CD14-positive monocyte (primary cell): ENCODE measurements at regions not wholly inside any gene's neighbourhood (a gene's known extent, or its start where the extent isn't known, plus 50 kb on each side); places are given as distances from the start of the nearest gene placed in this dataset.

Source experiments
- DNase-seq, 3 donors: peaks; one replicate each; pipeline ENCODE4 v3.0.0-alpha.2; 2011 to 2022
- H2AFZ ChIP-seq: 2 replicates; pipeline ENCODE4 v1.6.0; 2012; ENCODE audit warnings: mild to moderate bottlenecking, low read depth, low read length, inconsistent platforms; ENCODE audit not compliant: insufficient read depth, poor library complexity, severe bottlenecking
- H3K27ac ChIP-seq, 2 donors: 1 replicate in 1 of 2; 2 replicates in 1 of 2; pipeline ENCODE4 v1.5.1; 2012 to 2013; ENCODE audit warnings: low read length in 2 of 2, control low read depth in 1 of 2, inconsistent platforms in 1 of 2, low read depth in 1 of 2, mild to moderate bottlenecking in 1 of 2
- H3K27me3 ChIP-seq, 2 donors: one replicate each; pipeline versions ENCODE4 v1.6.0 to v1.6.1; 2011 to 2013; ENCODE audit warnings: low read length in 2 of 2; ENCODE audit not compliant: control insufficient read depth in 2 of 2, insufficient read depth in 2 of 2
- H3K36me3 ChIP-seq, 2 donors: replicated peaks in 1 of 2; 1 replicate in 1 of 2; 2 replicates in 1 of 2; pipeline versions ENCODE4 v1.5.1 to v1.6.1; 2012 to 2013; ENCODE audit warnings: low read length in 2 of 2, control low read depth in 1 of 2, inconsistent platforms in 1 of 2, mild to moderate bottlenecking in 1 of 2; ENCODE audit not compliant: insufficient read depth in 2 of 2, control insufficient read depth in 1 of 2
- H3K4me1 ChIP-seq, 2 donors: 1 replicate in 1 of 2; 2 replicates in 1 of 2; pipeline versions ENCODE4 v1.5.1 to v1.6.1; 2012 to 2013; ENCODE audit warnings: low read length in 2 of 2, control low read depth in 1 of 2, inconsistent platforms in 1 of 2, mild to moderate bottlenecking in 1 of 2, moderate library complexity in 1 of 2; ENCODE audit not compliant: insufficient read depth in 2 of 2, control insufficient read depth in 1 of 2
- H3K4me2 ChIP-seq: replicated peaks from 2 replicates; pipeline ENCODE3; 2012; ENCODE audit warnings: low read length, moderate library complexity, mild to moderate bottlenecking; ENCODE audit not compliant: poor library complexity, severe bottlenecking; ENCODE audit errors: extremely low read depth
- H3K4me3 ChIP-seq, 3 experiments: fragments of 200-600 bp in 1 of 3; sonication (generic) in 1 of 3; replicated peaks in 1 of 3; 1 replicate in 2 of 3; 2 replicates in 1 of 3; pipeline ENCODE4 v1.5.1; 2011 to 2013; ENCODE audit warnings: low read length in 3 of 3, mild to moderate bottlenecking in 3 of 3, control low read depth in 2 of 3, low read depth in 2 of 3, inconsistent platforms in 1 of 3, moderate library complexity in 1 of 3
- H3K79me2 ChIP-seq: 2 replicates; pipeline ENCODE4 v1.6.0; 2012; ENCODE audit warnings: mild to moderate bottlenecking, control low read depth, inconsistent platforms, low read length, moderate library complexity; ENCODE audit not compliant: insufficient read depth
- H3K9ac ChIP-seq: 2 replicates; pipeline ENCODE4 v1.6.0; 2017; ENCODE audit warnings: low read length, mild to moderate bottlenecking; ENCODE audit not compliant: insufficient read depth, poor library complexity, severe bottlenecking
- H3K9me3 ChIP-seq, 2 donors: replicated peaks in 1 of 2; 1 replicate in 1 of 2; 2 replicates in 1 of 2; pipeline versions ENCODE4 v1.5.1 to v1.6.1; 2012 to 2013; ENCODE audit warnings: low read length in 2 of 2, control low read depth in 1 of 2; ENCODE audit not compliant: control insufficient read depth in 1 of 2, insufficient read depth in 1 of 2
- H4K20me1 ChIP-seq: 2 replicates; pipeline ENCODE4 v1.6.0; 2012; ENCODE audit warnings: mild to moderate bottlenecking, low read length, control low read depth, moderate library complexity; ENCODE audit not compliant: insufficient read depth
- H3K27ac Mint-ChIP-seq, 7 donors: one replicate each; pipeline ENCODE4 v1.8.0; 2020; ENCODE audit warnings: mild to moderate bottlenecking in 7 of 7, mixed read lengths in 7 of 7, moderate library complexity in 6 of 7, inconsistent platforms in 2 of 7
- H3K27me3 Mint-ChIP-seq, 3 donors: one replicate each; pipeline ENCODE4 v1.8.0; 2021 to 2022; ENCODE audit warnings: low read depth in 3 of 3, mild to moderate bottlenecking in 3 of 3, mixed read lengths in 3 of 3, moderate library complexity in 3 of 3, inconsistent platforms in 1 of 3
- H3K36me3 Mint-ChIP-seq, 2 donors: one replicate each; pipeline ENCODE4 v1.8.0; 2020; ENCODE audit warnings: mixed read lengths in 2 of 2, inconsistent platforms in 1 of 2, mild to moderate bottlenecking in 1 of 2
- H3K4me1 Mint-ChIP-seq: one replicate; pipeline ENCODE4 v1.8.0; 2020; ENCODE audit warnings: mild to moderate bottlenecking, mixed read lengths
- H3K4me3 Mint-ChIP-seq, 2 donors: one replicate each; pipeline ENCODE4 v1.8.0; 2020; ENCODE audit warnings: mild to moderate bottlenecking in 2 of 2, mixed read lengths in 2 of 2, moderate library complexity in 1 of 2
- H3K9me3 Mint-ChIP-seq, 7 donors: one replicate each; pipeline ENCODE4 v1.8.0; 2020 to 2022; ENCODE audit warnings: mixed read lengths in 7 of 7, mild to moderate bottlenecking in 6 of 7, moderate library complexity in 6 of 7, inconsistent platforms in 2 of 7
- WGBS: methylation state at CpG from one replicate; pipeline ENCODE4 v1.1.5; 2013; ENCODE audit warnings: missing lambda C conversion rate; ENCODE audit not compliant: insufficient coverage; 5-methylcytosine and 5-hydroxymethylcytosine counted together
- intact Hi-C, 2 donors: fragments of 100-400 bp; cut with micrococcal nuclease; formaldehyde crosslinking; loops; one replicate each; pipeline versions ENCODE4 v1.15.0 to v1.15.1; 2023
- TF ChIP-seq, protein P1 (sequence below): fragments of 200-600 bp; IDR thresholded peaks from one replicate; pipeline ENCODE4 v1.8.0; 2022; ENCODE audit warnings: antibody characterized with exemption, mild to moderate bottlenecking

DNA sequence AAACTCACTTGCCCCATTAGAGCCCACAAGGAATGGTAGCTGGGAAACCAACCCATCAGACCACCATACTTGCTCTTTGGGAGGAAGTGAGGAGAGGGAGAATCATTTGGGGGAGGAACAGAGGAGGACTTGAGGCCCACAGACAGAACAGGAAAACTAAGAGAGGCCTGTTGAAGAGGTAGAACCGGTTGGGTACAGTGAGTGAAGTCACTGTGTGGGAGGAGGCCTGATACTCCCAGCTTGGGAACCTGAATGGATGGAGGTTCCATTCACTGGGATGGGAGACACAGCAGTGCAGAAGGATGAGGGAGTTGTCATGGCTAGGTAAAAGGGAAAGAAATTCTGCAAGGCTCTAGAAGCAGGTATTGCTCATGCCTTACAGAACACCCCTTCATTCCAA, 63.4 kb upstream of the PSEN2 start:
- no peaks in the 10 kb centered on the region for H3K4me1 ChIP-seq
- Mint-ChIP-seq H3K9me3 (peaks cover 0 to 2% (median 0%) of the 10 kb centered on the region in 7 donors), H3K4me1 (no peaks in the 10 kb centered on the region), H3K4me3 (no peak overlapping the region), H3K36me3 (no peaks in the 10 kb centered on the region), H3K27ac (peak overlapping the region in 1 of 7 donors; percentile 26), H3K27me3 (peaks cover 0 to 8% (median 3%) of the 10 kb centered on the region in 3 donors)
- H3K9me3 ChIP-seq, result no peaks in the 10 kb centered on the region
- DNase-seq, result no peak
- TF ChIP-seq, protein P1, sequence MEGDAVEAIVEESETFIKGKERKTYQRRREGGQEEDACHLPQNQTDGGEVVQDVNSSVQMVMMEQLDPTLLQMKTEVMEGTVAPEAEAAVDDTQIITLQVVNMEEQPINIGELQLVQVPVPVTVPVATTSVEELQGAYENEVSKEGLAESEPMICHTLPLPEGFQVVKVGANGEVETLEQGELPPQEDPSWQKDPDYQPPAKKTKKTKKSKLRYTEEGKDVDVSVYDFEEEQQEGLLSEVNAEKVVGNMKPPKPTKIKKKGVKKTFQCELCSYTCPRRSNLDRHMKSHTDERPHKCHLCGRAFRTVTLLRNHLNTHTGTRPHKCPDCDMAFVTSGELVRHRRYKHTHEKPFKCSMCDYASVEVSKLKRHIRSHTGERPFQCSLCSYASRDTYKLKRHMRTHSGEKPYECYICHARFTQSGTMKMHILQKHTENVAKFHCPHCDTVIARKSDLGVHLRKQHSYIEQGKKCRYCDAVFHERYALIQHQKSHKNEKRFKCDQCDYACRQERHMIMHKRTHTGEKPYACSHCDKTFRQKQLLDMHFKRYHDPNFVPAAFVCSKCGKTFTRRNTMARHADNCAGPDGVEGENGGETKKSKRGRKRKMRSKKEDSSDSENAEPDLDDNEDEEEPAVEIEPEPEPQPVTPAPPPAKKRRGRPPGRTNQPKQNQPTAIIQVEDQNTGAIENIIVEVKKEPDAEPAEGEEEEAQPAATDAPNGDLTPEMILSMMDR, result no peak
- H3K9ac ChIP-seq, result no peak overlapping the region
- no peaks in the 10 kb centered on the region for H4K20me1 ChIP-seq
- no peak overlapping the region for H3K4me3 ChIP-seq
- H3K36me3 ChIP-seq, result no peaks in the 10 kb centered on the region
- H3K4me2 ChIP-seq, result no peak overlapping the region
- intact Hi-C loops, result no loop called here
- H2AFZ ChIP-seq, result no peak overlapping the region
- no peaks in the 10 kb centered on the region for H3K27me3 ChIP-seq
- no peak overlapping the region for H3K27ac ChIP-seq
- no peaks in the 10 kb centered on the region for H3K79me2 ChIP-seq
- WGBS, result 38% methylated on average over 1 of the region's 1 CpG

DNA sequence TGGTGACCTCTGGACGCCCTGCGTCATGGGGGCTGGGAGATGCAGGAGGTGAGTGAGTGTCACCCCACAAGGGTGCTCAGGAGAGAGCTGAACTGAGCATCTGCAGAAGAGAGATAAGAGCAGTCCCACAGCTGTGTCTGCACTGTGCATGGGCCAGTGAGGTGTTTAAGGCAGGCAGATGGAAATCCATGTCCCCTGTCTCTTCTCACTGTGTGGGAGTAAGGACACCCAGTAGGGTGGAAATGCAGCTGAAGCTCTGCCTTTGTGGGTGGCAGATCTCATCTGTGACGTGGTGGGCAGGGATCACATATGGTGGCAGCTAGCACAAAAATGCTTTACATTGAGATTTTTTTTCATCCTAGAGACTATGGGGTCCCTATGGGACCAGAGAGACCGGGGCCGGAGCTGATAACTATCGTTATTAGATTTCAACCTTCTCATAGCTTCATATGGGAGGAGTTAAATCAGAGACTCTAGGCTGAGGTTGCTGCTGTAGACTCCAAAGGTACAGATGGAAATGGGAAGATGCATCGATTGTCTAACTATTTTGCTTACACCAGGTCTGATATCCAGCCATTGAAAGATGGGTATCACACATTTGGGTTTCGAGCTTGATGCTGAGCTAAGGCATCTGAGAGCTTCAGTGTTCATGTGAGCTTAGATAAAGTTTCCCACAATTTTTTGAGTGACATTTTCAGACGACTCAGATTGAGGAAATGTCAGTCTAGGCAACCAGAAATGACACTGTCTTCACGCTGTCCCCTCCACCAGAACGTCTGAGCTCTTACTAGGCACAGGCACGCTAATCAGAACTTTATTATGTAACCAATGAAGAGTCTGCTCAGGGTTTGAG, 65.3 kb upstream of the PSEN2 start:
- intact Hi-C loops, result no loop called here
- H3K4me2 ChIP-seq, result no peak overlapping the region

More for the DNA sequence above, 65.3 kb upstream of the PSEN2 start:
- WGBS, result 79% methylated on average over 8 of the region's 12 CpGs
- Histone ChIP-seq H3K79me2 (no peaks in the 10 kb centered on the region), H2AFZ (no peak overlapping the region), H3K4me1 (no peaks in the 10 kb centered on the region), H3K27me3 (no peaks in the 10 kb centered on the region), H3K9me3 (no peaks in the 10 kb centered on the region), H3K9ac (no peak overlapping the region), H3K4me3 (no peak overlapping the region), H4K20me1 (no peaks in the 10 kb centered on the region), H3K36me3 (no peaks in the 10 kb centered on the region), H3K27ac (no peak overlapping the region)
- Mint-ChIP-seq H3K36me3 (no peaks in the 10 kb centered on the region), H3K4me3 (no peak overlapping the region), H3K27ac (no peak overlapping the region), H3K9me3 (no peaks in the 10 kb centered on the region), H3K27me3 (peaks cover 0 to 5% (median 4%) of the 10 kb centered on the region in 3 donors), H3K4me1 (no peaks in the 10 kb centered on the region)
- no peak for DNase-seq
- TF ChIP-seq, protein P1, result no peak
